ENCODE measurements at regions not wholly inside any gene's neighbourhood (a gene's known extent, or its start where the extent isn't known, plus 50 kb on each side); places are given as distances from the start of the nearest gene placed in this dataset.

GRCh38 chr6:148653138-148653776, 93.6 kb upstream of the UST start:
- peak in 1 of 2 experiments; percentile 19 for DNase-seq

GRCh38 chr6:148657048-148657447, 89.8 kb upstream of the UST start:
- no peak for DNase-seq

- DNase-seq = no peak
These were observed 88.0 kb upstream of the UST start for GRCh38 chr6:148658681-148659430.

- DNase-seq = no peak
These were observed 79.4 kb upstream of the UST start for GRCh38 chr6:148667395-148667794.

GRCh38 chr6:148671085-148671484, 75.7 kb upstream of the UST start:
- no peak for DNase-seq

GRCh38 chr6:148671952-148672351, 74.9 kb upstream of the UST start:
- no peak for DNase-seq

- no peak for DNase-seq
These were observed 72.5 kb upstream of the UST start for GRCh38 chr6:148674306-148674705.

- no peak for DNase-seq
These were observed 69.0 kb upstream of the UST start for GRCh38 chr6:148677594-148678476.

GRCh38 chr6:148678682-148679081, 68.1 kb upstream of the UST start:
- DNase-seq = no peak

- DNase-seq = no peak
These were observed 65.2 kb upstream of the UST start for GRCh38 chr6:148681666-148682065.

GRCh38 chr6:148682252-148682651, 64.6 kb upstream of the UST start:
- no peak for DNase-seq

GRCh38 chr6:148682990-148683389, 63.8 kb upstream of the UST start:
- DNase-seq = no peak

GRCh38 chr6:148689168-148689567, 57.7 kb upstream of the UST start:
- no peak for DNase-seq

GRCh38 chr6:148693882-148694484, 52.8 kb upstream of the UST start:
- no peak for DNase-seq

Data from NCI-H524 (cell line).